Activated B cell treated with CpG ODN at 0.5 μM for 24 hours (primary cell): ENCODE measurements at regions not wholly inside any gene's neighbourhood (a gene's known extent, or its start where the extent isn't known, plus 50 kb on each side); places are given as distances from the start of the nearest gene placed in this dataset.

Source experiments
- ATAC-seq: fragments of 200-7000 bp; cut with Tn5 transposase; one replicate; pipeline ENCODE4 v1.10.0; 2021; ENCODE audit warnings: low read depth, mild to moderate bottlenecking, moderate library complexity
- CTCF ChIA-PET: fragments of 350-600 bp; sonication (Branson Sonifier 250); formaldehyde crosslinking; loops from one replicate; lab custom pipeline; 2021; ENCODE audit warnings: antibody characterized with exemption; lab: Charles Lee
- POLR2A ChIA-PET: fragments of 350-600 bp; sonication (Branson Sonifier 250); formaldehyde crosslinking; loops from one replicate; lab custom pipeline; 2021; ENCODE audit warnings: antibody characterized with exemption; lab: Charles Lee
- DNase-seq: peaks from one replicate; pipeline ENCODE4 v3.0.0; 2022
- H3K27ac Mint-ChIP-seq: one replicate; pipeline ENCODE4 v1.8.0; 2020; ENCODE audit warnings: mixed read lengths
- H3K27me3 Mint-ChIP-seq: one replicate; pipeline ENCODE4 v1.8.0; 2021; ENCODE audit warnings: mixed read lengths
- H3K36me3 Mint-ChIP-seq: one replicate; pipeline ENCODE4 v1.8.0; 2021; ENCODE audit warnings: low read depth, mixed read lengths
- H3K4me1 Mint-ChIP-seq: one replicate; pipeline ENCODE4 v1.8.0; 2021; ENCODE audit warnings: mixed read lengths
- H3K4me3 Mint-ChIP-seq: one replicate; pipeline ENCODE4 v1.8.0; 2020; ENCODE audit warnings: mild to moderate bottlenecking, mixed read lengths
- H3K9me3 Mint-ChIP-seq: one replicate; pipeline ENCODE4 v1.8.0; 2020; ENCODE audit warnings: mixed read lengths
- CTCF ChIP-seq: fragments of 200-600 bp; IDR thresholded peaks from one replicate; pipeline ENCODE4 v1.8.0; 2022; ENCODE audit warnings: antibody characterized with exemption, mild to moderate bottlenecking
- intact Hi-C: fragments of 100-400 bp; cut with micrococcal nuclease; formaldehyde crosslinking; loops from one replicate; pipeline ENCODE4 v1.15.1; 2024

GRCh38 chr17:69967910-69968411 lies 107.1 kb upstream of the KCNJ16 start:
- no peak for TF ChIP-seq CTCF
- Mint-ChIP-seq H3K36me3 (no peaks in the 10 kb centered on the region), H3K4me3 (no peak overlapping the region), H3K27me3 (no peaks in the 10 kb centered on the region), H3K27ac (no peak overlapping the region), H3K9me3 (no peaks in the 10 kb centered on the region), H3K4me1 (no peaks in the 10 kb centered on the region)
- intact Hi-C loops = no loop called here
- no peak for DNase-seq
- POLR2A ChIA-PET = no interaction called here
- CTCF ChIA-PET = no interaction called here
- ATAC-seq = no peak

GRCh38 chr17:69969897-69970296 lies 105.1 kb upstream of the KCNJ16 start:
- Mint-ChIP-seq H3K27me3 (no peaks in the 10 kb centered on the region), H3K4me3 (no peak overlapping the region), H3K9me3 (peaks cover 2% of the 10 kb centered on the region), H3K4me1 (no peaks in the 10 kb centered on the region), H3K27ac (no peak overlapping the region), H3K36me3 (no peaks in the 10 kb centered on the region)
- ChIA-PET POLR2A (no interaction called here), CTCF (no interaction called here)
- DNase-seq (no peak), ATAC-seq (no peak)
- no peak for TF ChIP-seq CTCF
- intact Hi-C loops = no loop called here

- ChIA-PET CTCF (no interaction called here), POLR2A (no interaction called here)
- no peaks in the 10 kb centered on the region for H3K27me3 Mint-ChIP-seq
- H3K27ac Mint-ChIP-seq = no peak overlapping the region
- DNase-seq = no peak
- H3K4me1 Mint-ChIP-seq = no peaks in the 10 kb centered on the region
- ATAC-seq = no peak
- H3K36me3 Mint-ChIP-seq = no peaks in the 10 kb centered on the region
- H3K4me3 Mint-ChIP-seq = no peak overlapping the region
- intact Hi-C loops = no loop called here
- TF ChIP-seq CTCF = no peak
- H3K9me3 Mint-ChIP-seq = peaks cover 2% of the 10 kb centered on the region
These were observed 102.8 kb upstream of the KCNJ16 start for GRCh38 chr17:69972251-69972650.

GRCh38 chr17:69975808-69976207 lies 99.2 kb upstream of the KCNJ16 start:
- no peaks in the 10 kb centered on the region for H3K36me3 Mint-ChIP-seq
- intact Hi-C loops = no loop called here
- DNase-seq = no peak
- CTCF ChIA-PET = no interaction called here
- POLR2A ChIA-PET = no interaction called here
- no peaks in the 10 kb centered on the region for H3K4me1 Mint-ChIP-seq
- no peak for ATAC-seq
- no peak for TF ChIP-seq CTCF
- no peaks in the 10 kb centered on the region for H3K27me3 Mint-ChIP-seq
- no peak overlapping the region for H3K27ac Mint-ChIP-seq
- H3K4me3 Mint-ChIP-seq = no peak overlapping the region
- H3K9me3 Mint-ChIP-seq = peaks cover 2% of the 10 kb centered on the region

GRCh38 chr17:69978056-69978646 lies 96.9 kb upstream of the KCNJ16 start:
- H3K9me3 Mint-ChIP-seq = peaks cover 2% of the 10 kb centered on the region
- TF ChIP-seq CTCF = no peak
- ATAC-seq (no peak), DNase-seq (no peak)
- POLR2A ChIA-PET = no interaction called here
- H3K27ac Mint-ChIP-seq = no peak overlapping the region
- H3K36me3 Mint-ChIP-seq = no peaks in the 10 kb centered on the region
- no peak overlapping the region for H3K4me3 Mint-ChIP-seq
- no peaks in the 10 kb centered on the region for H3K4me1 Mint-ChIP-seq
- H3K27me3 Mint-ChIP-seq = no peaks in the 10 kb centered on the region
- intact Hi-C loops = no loop called here
- CTCF ChIA-PET = no interaction called here
